ENCODE measurements at regions not wholly inside any gene's neighbourhood (a gene's known extent, or its start where the extent isn't known, plus 50 kb on each side); places are given as distances from the start of the nearest gene placed in this dataset.

- TF ChIP-seq CTCF (IDR thresholded peaks at IDR 0.05) (no peak), POLR2A (IDR thresholded peaks at IDR 0.05) (no peak)
These were observed 89.7 kb upstream of the ANTXRL start for GRCh38 chr10:46197050-46197449.

Measured in Peyer's patch (tissue), 4 donors.